Sigmoid colon (tissue), 6 donors: ENCODE measurements at regions not wholly inside any gene's neighbourhood (a gene's known extent, or its start where the extent isn't known, plus 50 kb on each side); places are given as distances from the start of the nearest gene placed in this dataset.

Experiments
- DNase-seq: peaks from one replicate; pipeline ENCODE4 v3.0.0-alpha.2; 2019
- H3K27ac ChIP-seq, 4 donors: fragments of 200-600 bp; sonication (generic); one replicate each; pipeline ENCODE4 v1.5.1; 2016 to 2019; ENCODE audit warnings: mild to moderate bottlenecking in 1 of 4
- H3K27me3 ChIP-seq, 3 donors: fragments of 200-600 bp; sonication (generic); one replicate each; pipeline ENCODE4 v1.5.1; 2019; ENCODE audit warnings: mild to moderate bottlenecking in 1 of 3
- H3K36me3 ChIP-seq, 4 donors: fragments of 200-600 bp; sonication (generic); one replicate each; pipeline ENCODE4 v1.5.1; 2016 to 2019
- H3K4me1 ChIP-seq, 4 donors: fragments of 200-600 bp; sonication (generic); one replicate each; pipeline ENCODE4 v1.5.1; 2017 to 2019
- H3K4me3 ChIP-seq, 4 donors: fragments of 200-600 bp; sonication (generic); one replicate each; pipeline ENCODE4 v1.5.1; 2017 to 2019; ENCODE audit warnings: mild to moderate bottlenecking in 2 of 4, moderate library complexity in 1 of 4
- H3K9me3 ChIP-seq, 4 donors: fragments of 200-600 bp in 3 of 4; sonication (generic) in 3 of 4; one replicate each; pipeline versions ENCODE4 v1.5.1 to v1.6.1; 2013 to 2019
- EP300 ChIP-seq, 4 donors: sonication (generic); formaldehyde crosslinking; IDR thresholded peaks; one replicate each; pipeline ENCODE4 v1.6.1; 2017; ENCODE audit warnings: antibody characterized with exemption in 4 of 4
- POLR2A ChIP-seq, 2 donors: fragments of 450-650 bp; IDR thresholded peaks; one replicate each; pipeline ENCODE4 v1.6.1; 2016; ENCODE audit warnings: antibody characterized with exemption in 2 of 2, mild to moderate bottlenecking in 2 of 2, moderate library complexity in 2 of 2
- POLR2AphosphoS5 ChIP-seq, 4 donors: sonication (generic); formaldehyde crosslinking; IDR thresholded peaks; one replicate each; pipeline ENCODE4 v1.6.1; 2017; ENCODE audit warnings: antibody characterized with exemption in 4 of 4
- WGBS, 2 donors: extraction: QIAGEN DNeasy Blood & Tissue Kit; methylation state at CpG; one replicate each; pipeline ENCODE4 v1.1.7; 2013; 5-methylcytosine and 5-hydroxymethylcytosine counted together
- intact Hi-C: fragments of 100-400 bp; cut with DNase I; formaldehyde crosslinking; loops from one replicate; pipeline ENCODE4 v1.15.1; 2023
- TF ChIP-seq, protein P1 (sequence below), 4 experiments: fragments of 450-650 bp in 3 of 4; fragments of 200-600 bp in 1 of 4; IDR thresholded peaks; one replicate each; pipeline ENCODE4 v1.5.1; 2016 to 2019; ENCODE audit warnings: antibody characterized with exemption in 4 of 4, mild to moderate bottlenecking in 3 of 4, moderate library complexity in 2 of 4
- donor health status: healthy with polysubstance abuse.
- donor health status: healthy.

DNA sequence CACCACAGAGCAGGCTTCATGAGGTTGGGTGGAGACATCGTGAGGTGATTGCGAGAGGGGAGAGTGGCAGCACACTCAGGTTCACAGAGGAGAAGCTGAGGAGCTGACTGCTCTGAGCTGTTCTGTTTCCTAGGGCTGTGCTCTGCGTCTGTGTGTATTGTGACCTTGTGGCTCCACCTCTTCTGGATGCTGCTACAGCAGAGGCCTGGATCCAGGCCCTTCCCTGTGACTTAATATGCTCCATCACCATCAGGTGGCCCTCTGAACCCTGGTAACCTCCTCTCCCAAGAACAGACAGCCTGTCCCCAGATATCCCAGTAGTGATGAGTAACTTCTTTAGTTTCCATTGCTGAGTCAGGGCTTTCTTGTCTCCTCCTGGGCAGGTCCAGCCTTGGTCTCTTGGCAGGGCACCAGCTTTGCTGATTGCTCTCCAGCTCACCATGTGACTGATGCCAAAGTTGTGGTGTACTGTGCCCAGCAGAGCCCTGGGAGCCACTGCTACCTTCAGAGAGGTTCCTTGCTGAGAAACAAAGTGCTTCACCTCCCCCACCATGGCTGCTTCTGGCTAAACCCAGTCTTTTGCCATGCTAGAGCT, 212.8 kb upstream of the CHD1 start:
- no peaks in the 10 kb centered on the region for H3K27me3 ChIP-seq
- H3K4me3 ChIP-seq: no peak overlapping the region
- no peak for TF ChIP-seq POLR2A (IDR thresholded peaks at IDR 0.05)
- no peak for TF ChIP-seq EP300 (IDR thresholded peaks at IDR 0.05)
- TF ChIP-seq POLR2AphosphoS5 (IDR thresholded peaks at IDR 0.05): no peak
- TF ChIP-seq, protein P1, sequence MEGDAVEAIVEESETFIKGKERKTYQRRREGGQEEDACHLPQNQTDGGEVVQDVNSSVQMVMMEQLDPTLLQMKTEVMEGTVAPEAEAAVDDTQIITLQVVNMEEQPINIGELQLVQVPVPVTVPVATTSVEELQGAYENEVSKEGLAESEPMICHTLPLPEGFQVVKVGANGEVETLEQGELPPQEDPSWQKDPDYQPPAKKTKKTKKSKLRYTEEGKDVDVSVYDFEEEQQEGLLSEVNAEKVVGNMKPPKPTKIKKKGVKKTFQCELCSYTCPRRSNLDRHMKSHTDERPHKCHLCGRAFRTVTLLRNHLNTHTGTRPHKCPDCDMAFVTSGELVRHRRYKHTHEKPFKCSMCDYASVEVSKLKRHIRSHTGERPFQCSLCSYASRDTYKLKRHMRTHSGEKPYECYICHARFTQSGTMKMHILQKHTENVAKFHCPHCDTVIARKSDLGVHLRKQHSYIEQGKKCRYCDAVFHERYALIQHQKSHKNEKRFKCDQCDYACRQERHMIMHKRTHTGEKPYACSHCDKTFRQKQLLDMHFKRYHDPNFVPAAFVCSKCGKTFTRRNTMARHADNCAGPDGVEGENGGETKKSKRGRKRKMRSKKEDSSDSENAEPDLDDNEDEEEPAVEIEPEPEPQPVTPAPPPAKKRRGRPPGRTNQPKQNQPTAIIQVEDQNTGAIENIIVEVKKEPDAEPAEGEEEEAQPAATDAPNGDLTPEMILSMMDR (IDR thresholded peaks at IDR 0.05): no peak
- no peak for DNase-seq
- H3K9me3 ChIP-seq: peaks cover 0 to 5% (median 0%) of the 10 kb centered on the region in 4 donors
- no peaks in the 10 kb centered on the region for H3K36me3 ChIP-seq
- intact Hi-C loops: no loop called here
- H3K27ac ChIP-seq: no peak overlapping the region
- no peaks in the 10 kb centered on the region for H3K4me1 ChIP-seq
- WGBS, 2 donors: 75 to 84% methylated on average over 3 of the region's 3 CpGs

DNA sequence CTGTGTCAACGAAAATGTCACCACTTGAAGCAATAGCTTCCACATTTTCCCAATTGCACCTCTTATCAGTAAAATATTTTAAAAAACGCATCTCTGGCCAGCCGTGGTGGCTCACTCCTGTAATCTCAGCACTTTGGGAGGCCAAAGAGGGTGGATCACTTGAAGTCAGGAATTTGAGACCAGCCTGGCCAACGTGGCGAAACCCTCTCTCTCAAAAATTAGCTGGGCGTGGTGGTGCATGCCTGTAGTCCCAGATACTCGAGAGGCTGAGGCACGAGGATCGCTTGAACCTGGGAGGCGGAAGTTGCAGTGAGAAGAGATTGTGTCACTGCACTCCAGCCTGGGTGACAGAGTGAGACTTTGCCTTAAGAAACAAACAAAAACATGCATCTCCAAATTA, 210.1 kb upstream of the CHD1 start:
- 81 to 84% methylated on average over 10 of the region's 10 CpGs for WGBS, 2 donors
- Histone ChIP-seq H3K36me3 (no peaks in the 10 kb centered on the region), H3K9me3 (no peaks in the 10 kb centered on the region), H3K4me1 (no peaks in the 10 kb centered on the region), H3K27me3 (no peaks in the 10 kb centered on the region), H3K4me3 (no peak overlapping the region), H3K27ac (no peak overlapping the region)
- TF ChIP-seq POLR2A (IDR thresholded peaks at IDR 0.05) (no peak), EP300 (IDR thresholded peaks at IDR 0.05) (no peak), POLR2AphosphoS5 (IDR thresholded peaks at IDR 0.05) (no peak)
- TF ChIP-seq, protein P1 (IDR thresholded peaks at IDR 0.05): no peak
- intact Hi-C loops: no loop called here
- DNase-seq: no peak

DNA sequence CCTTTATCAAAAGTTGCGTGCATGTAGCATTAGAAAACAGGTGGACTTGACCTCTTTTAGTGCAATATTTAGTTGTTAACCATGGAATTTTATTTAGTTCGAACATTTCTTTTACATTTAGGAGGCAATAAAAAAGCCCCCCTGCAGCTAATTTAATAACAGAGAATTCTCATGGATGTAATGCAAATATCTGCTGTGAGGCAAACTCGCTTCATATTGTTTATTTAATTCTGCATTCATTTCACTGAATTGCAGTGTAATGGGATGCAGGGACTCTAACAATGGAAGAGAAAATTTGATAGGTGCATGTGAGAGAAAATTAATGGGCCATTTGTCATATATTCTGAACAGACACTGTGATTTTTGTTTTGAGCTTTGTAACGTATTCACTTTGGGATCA, 205.1 kb upstream of the CHD1 start:
- Histone ChIP-seq H3K4me1 (no peaks in the 10 kb centered on the region), H3K36me3 (no peaks in the 10 kb centered on the region), H3K9me3 (no peaks in the 10 kb centered on the region), H3K27ac (no peak overlapping the region), H3K4me3 (no peak overlapping the region), H3K27me3 (no peaks in the 10 kb centered on the region)
- no peak for DNase-seq
- no peak for TF ChIP-seq POLR2AphosphoS5 (IDR thresholded peaks at IDR 0.05)
- TF ChIP-seq, protein P1 (IDR thresholded peaks at IDR 0.05): no peak
- no peak for TF ChIP-seq EP300 (IDR thresholded peaks at IDR 0.05)
- no peak for TF ChIP-seq POLR2A (IDR thresholded peaks at IDR 0.05)
- WGBS, 2 donors: 81 to 86% methylated on average over 4 of the region's 4 CpGs
- intact Hi-C loops: no loop called here

DNA sequence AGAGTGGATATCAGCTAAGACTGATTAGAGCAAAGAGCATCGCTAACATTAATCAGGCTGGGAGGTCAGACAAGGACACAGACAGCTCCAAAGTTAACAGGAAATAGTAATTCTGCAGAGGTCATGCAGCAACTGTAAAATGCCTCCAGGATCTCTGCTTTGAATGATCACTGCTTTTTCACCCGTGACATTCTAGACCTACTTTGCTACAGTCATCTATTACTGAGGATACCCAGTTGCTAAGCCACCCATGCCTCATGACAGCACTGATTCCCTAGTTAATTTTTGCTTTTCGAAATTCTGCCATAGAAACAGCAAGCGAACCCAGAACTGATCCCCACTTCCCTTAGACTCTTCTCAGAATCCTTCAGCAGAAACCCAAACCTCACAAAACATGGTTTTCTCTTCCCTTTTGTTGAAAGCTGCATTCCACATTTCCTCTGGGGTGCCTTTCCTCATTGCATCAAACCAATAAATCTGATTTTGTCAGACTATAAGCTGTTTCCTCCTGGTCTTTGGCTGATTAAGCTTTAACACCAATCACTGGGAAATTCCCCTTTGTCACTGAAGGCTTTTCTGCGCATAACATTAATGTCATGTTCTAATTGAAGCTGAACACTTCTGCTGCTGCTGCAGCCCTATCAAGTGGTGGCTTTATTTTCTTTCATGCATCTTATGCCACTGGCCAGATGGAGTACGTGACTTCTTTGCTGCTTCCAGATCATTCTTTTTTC, 201.1 kb upstream of the CHD1 start:
- TF ChIP-seq POLR2AphosphoS5 (IDR thresholded peaks at IDR 0.05) (no peak), POLR2A (IDR thresholded peaks at IDR 0.05) (no peak), EP300 (IDR thresholded peaks at IDR 0.05) (no peak)
- TF ChIP-seq, protein P1 (IDR thresholded peaks at IDR 0.05): no peak
- DNase-seq: no peak
- H3K4me1 ChIP-seq: no peaks in the 10 kb centered on the region
- no peaks in the 10 kb centered on the region for H3K36me3 ChIP-seq
- 46 to 70% methylated on average over 6 of the region's 6 CpGs for WGBS, 2 donors
- no peak overlapping the region for H3K27ac ChIP-seq
- no peaks in the 10 kb centered on the region for H3K27me3 ChIP-seq
- no peak overlapping the region for H3K4me3 ChIP-seq
- intact Hi-C loops: no loop called here
- H3K9me3 ChIP-seq: no peaks in the 10 kb centered on the region
